Transverse colon (tissue), 4 donors: ENCODE measurements at regions not wholly inside any gene's neighbourhood (a gene's known extent, or its start where the extent isn't known, plus 50 kb on each side); places are given as distances from the start of the nearest gene placed in this dataset.
"Not testable (repeated sequence)": the region's sequence is repeated elsewhere in the genome, so short reads cannot be mapped to it uniquely, and the experiment has no call there.

Experiments
- DNase-seq: peaks from one replicate; pipeline ENCODE4 v3.0.0-alpha.2; 2019
- H3K27ac ChIP-seq, 4 donors: fragments of 200-600 bp; sonication (generic); 2 replicates each; pipeline ENCODE4 v1.5.1; 2016 to 2018; ENCODE audit warnings: inconsistent platforms in 4 of 4
- H3K27me3 ChIP-seq: fragments of 200-600 bp; sonication (generic); 2 replicates; pipeline ENCODE4 v1.5.1; 2017; ENCODE audit warnings: inconsistent platforms
- H3K36me3 ChIP-seq, 4 donors: fragments of 200-600 bp; sonication (generic); 2 replicates each; pipeline ENCODE4 v1.5.1; 2017 to 2019; ENCODE audit warnings: inconsistent platforms in 4 of 4
- H3K4me1 ChIP-seq, 4 donors: fragments of 200-600 bp; sonication (generic); 2 replicates each; pipeline ENCODE4 v1.5.1; 2017 to 2020; ENCODE audit warnings: inconsistent platforms in 4 of 4
- H3K4me3 ChIP-seq, 4 donors: fragments of 200-600 bp; sonication (generic); 1 replicate in 1 of 4; 2 replicates in 3 of 4; pipeline versions ENCODE4 v1.5.1 to v1.6.1; 2017 to 2019; ENCODE audit warnings: inconsistent platforms in 4 of 4
- H3K9me3 ChIP-seq, 2 donors: fragments of 200-600 bp; sonication (generic); 2 replicates each; pipeline ENCODE4 v1.5.1; 2017 to 2019; ENCODE audit warnings: inconsistent platforms in 2 of 2
- CTCF ChIP-seq, 5 experiments: fragments of 200-600 bp in 3 of 5; fragments of 450-650 bp in 2 of 5; sonication (generic) in 3 of 5; IDR thresholded peaks; 1 replicate in 2 of 5; 2 replicates in 3 of 5; pipeline ENCODE4 v1.5.1; 2016 to 2017; ENCODE audit warnings: antibody characterized with exemption in 5 of 5, inconsistent platforms in 3 of 5, mild to moderate bottlenecking in 2 of 5, moderate library complexity in 1 of 5
- EP300 ChIP-seq: sonication (generic); formaldehyde crosslinking; IDR thresholded peaks from one replicate; pipeline ENCODE4 v1.6.1; 2017; ENCODE audit warnings: antibody characterized with exemption, low read depth
- POLR2A ChIP-seq: fragments of 450-650 bp; IDR thresholded peaks from one replicate; pipeline ENCODE4 v1.6.1; 2016; ENCODE audit warnings: antibody characterized with exemption, mild to moderate bottlenecking, moderate library complexity
- POLR2AphosphoS5 ChIP-seq, 3 donors: sonication (generic); formaldehyde crosslinking; IDR thresholded peaks; one replicate each; pipeline ENCODE4 v1.6.1; 2016; ENCODE audit warnings: antibody characterized with exemption in 3 of 3
- WGBS, 2 donors: methylation state at CpG; one replicate each; pipeline ENCODE4 v1.1.5; 2018; ENCODE audit warnings: low coverage in 1 of 2; 5-methylcytosine and 5-hydroxymethylcytosine counted together
- in situ Hi-C, 4 donors: fragments of 200-750 bp; cut with MboI; loops; one replicate each; pipeline versions ENCODE4 v1.15.0 to v1.15.1; 2017; ENCODE audit warnings: low sequenced_read_pairs in 3 of 4, low pct_ligation_motif_present in 1 of 4, low pct_unique_long_range_greater_than_20kb in 1 of 4
- intact Hi-C: fragments of 100-400 bp; cut with DNase I; formaldehyde crosslinking; loops from one replicate; pipeline ENCODE4 v1.15.1; 2023; ENCODE audit warnings: low total_unique reads

GRCh38 chr13:112161521-112162301 lies 94.8 kb downstream of the SOX1 start:
- intact Hi-C loops: no loop called here
- in situ Hi-C loops: no loop called here
- Histone ChIP-seq H3K36me3 (no peaks in the 10 kb centered on the region), H3K27ac (no peak overlapping the region), H3K4me3 (no peak overlapping the region), H3K9me3 (peaks cover 0 to 10% of the 10 kb centered on the region in 2 donors), H3K4me1 (peaks cover 0 to 6% (median 0%) of the 10 kb centered on the region in 4 donors), H3K27me3 (no peaks in the 10 kb centered on the region)
- TF ChIP-seq POLR2AphosphoS5 (IDR thresholded peaks at IDR 0.05) (no peak), CTCF (IDR thresholded peaks at IDR 0.05) (no peak), EP300 (no peak), POLR2A (no peak)
- no peak for DNase-seq
- 71 to 72% methylated on average over 19 to 21 of the region's 21 CpGs for WGBS, 2 donors

GRCh38 chr13:112163691-112164660 lies 97.0 kb downstream of the SOX1 start:
- H3K4me1 ChIP-seq, H3K36me3 ChIP-seq, H3K9me3 ChIP-seq, in situ Hi-C loops, H3K4me3 ChIP-seq, H3K27ac ChIP-seq, DNase-seq, H3K27me3 ChIP-seq, intact Hi-C loops: not testable (repeated sequence)
- 94% methylated on average over 40 to 81 of the region's 97 CpGs for WGBS, 2 donors

GRCh38 chr13:112165712-112166111 lies 98.8 kb downstream of the SOX1 start:
- intact Hi-C loops (no loop called here), in situ Hi-C loops (no loop called here)
- Histone ChIP-seq H3K36me3 (no peaks in the 10 kb centered on the region), H3K9me3 (no peaks in the 10 kb centered on the region), H3K4me3 (no peak overlapping the region), H3K4me1 (no peaks in the 10 kb centered on the region), H3K27ac (no peak overlapping the region), H3K27me3 (no peaks in the 10 kb centered on the region)
- DNase-seq: no peak
- no peak for TF ChIP-seq POLR2A
- TF ChIP-seq POLR2AphosphoS5 (IDR thresholded peaks at IDR 0.05): no peak
- TF ChIP-seq EP300: no peak
- TF ChIP-seq CTCF (IDR thresholded peaks at IDR 0.05): no peak
- WGBS, 2 donors: 70 to 87% methylated on average over 3 to 9 of the region's 9 CpGs

- no peak for DNase-seq
- Histone ChIP-seq H3K9me3 (no peaks in the 10 kb centered on the region), H3K27me3 (no peaks in the 10 kb centered on the region), H3K36me3 (no peaks in the 10 kb centered on the region), H3K4me3 (no peak overlapping the region), H3K4me1 (no peaks in the 10 kb centered on the region), H3K27ac (no peak overlapping the region)
- in situ Hi-C loops: no loop called here
- TF ChIP-seq POLR2A (no peak), EP300 (no peak), POLR2AphosphoS5 (IDR thresholded peaks at IDR 0.05) (no peak), CTCF (IDR thresholded peaks at IDR 0.05) (no peak)
- WGBS, 2 donors: 68 to 85% methylated on average over 4 to 11 of the region's 11 CpGs
- intact Hi-C loops: no loop called here
Observed at GRCh38 chr13:112168761-112169160, 101.8 kb downstream of the SOX1 start.
